ENCODE measurements at regions not wholly inside any gene's neighbourhood (a gene's known extent, or its start where the extent isn't known, plus 50 kb on each side); places are given as distances from the start of the nearest gene placed in this dataset.

GRCh38 chr6:22007469-22007868, 289.4 kb downstream of the PRL start:
- Mint-ChIP-seq H3K9me3 (ENCODE audit: low read depth, unreplicated experiment) (no peaks in the 10 kb centered on the region), H3K4me1 (ENCODE audit: low read depth, unreplicated experiment) (no peaks in the 10 kb centered on the region), H3K27me3 (ENCODE audit: unreplicated experiment) (no peaks in the 10 kb centered on the region), H3K27ac (ENCODE audit: unreplicated experiment) (no peak overlapping the region), H3K4me3 (ENCODE audit: low read depth, unreplicated experiment) (no peak overlapping the region), H3K36me3 (ENCODE audit: insufficient read depth, unreplicated experiment) (no peaks in the 10 kb centered on the region)
- intact Hi-C loops (cut with micrococcal nuclease; ENCODE audit: unreplicated experiment): no loop called here
- BruUV-seq (replicated peaks): no TSS peak
- CTCF ChIA-PET: interaction anchor here (0.5 kb wide), 1 partner anchor 150 kb away, joined by 3 read pairs; no protein-coding TSS in a partner anchor
- no peak for TF ChIP-seq CTCF (IDR thresholded peaks at IDR 0.05; ENCODE audit: unreplicated experiment)
- DNase-seq: no peak

- Mint-ChIP-seq H3K27ac (ENCODE audit: unreplicated experiment) (no peak overlapping the region), H3K4me1 (ENCODE audit: low read depth, unreplicated experiment) (no peaks in the 10 kb centered on the region), H3K27me3 (ENCODE audit: unreplicated experiment) (no peaks in the 10 kb centered on the region), H3K4me3 (ENCODE audit: low read depth, unreplicated experiment) (no peak overlapping the region), H3K36me3 (ENCODE audit: insufficient read depth, unreplicated experiment) (no peaks in the 10 kb centered on the region), H3K9me3 (ENCODE audit: low read depth, unreplicated experiment) (no peaks in the 10 kb centered on the region)
- intact Hi-C loops (cut with micrococcal nuclease; ENCODE audit: unreplicated experiment): no loop called here
- CTCF ChIA-PET: interaction anchor here (0.6 to 0.7 kb wide), 3 partner anchors 11 to 98 kb away, joined by 3 read pairs; no protein-coding TSS in a partner anchor
- DNase-seq: no peak
- no peak for TF ChIP-seq CTCF (IDR thresholded peaks at IDR 0.05; ENCODE audit: unreplicated experiment)
- no TSS peak for BruUV-seq (replicated peaks)
These were observed 288.5 kb downstream of the PRL start for GRCh38 chr6:22008248-22008836.

GRCh38 chr6:22010102-22010501, 286.7 kb downstream of the PRL start:
- Mint-ChIP-seq H3K4me3 (ENCODE audit: low read depth, unreplicated experiment) (no peak overlapping the region), H3K36me3 (ENCODE audit: insufficient read depth, unreplicated experiment) (no peaks in the 10 kb centered on the region), H3K27ac (ENCODE audit: unreplicated experiment) (no peak overlapping the region), H3K9me3 (ENCODE audit: low read depth, unreplicated experiment) (no peaks in the 10 kb centered on the region), H3K4me1 (ENCODE audit: low read depth, unreplicated experiment) (no peaks in the 10 kb centered on the region), H3K27me3 (ENCODE audit: unreplicated experiment) (no peaks in the 10 kb centered on the region)
- BruUV-seq (replicated peaks): no TSS peak
- intact Hi-C loops (cut with micrococcal nuclease; ENCODE audit: unreplicated experiment): no loop called here
- TF ChIP-seq CTCF (IDR thresholded peaks at IDR 0.05; ENCODE audit: unreplicated experiment): no peak
- CTCF ChIA-PET: interaction anchor here (0.6 to 1.2 kb wide), 2 partner anchors 59 to 202 kb away, joined by 3 to 5 read pairs; no protein-coding TSS in a partner anchor
- DNase-seq: no peak

- no peak overlapping the region for H3K4me3 Mint-ChIP-seq (ENCODE audit: low read depth, unreplicated experiment)
- H3K27me3 Mint-ChIP-seq (ENCODE audit: unreplicated experiment): no peaks in the 10 kb centered on the region
- CTCF ChIA-PET: no interaction called here
- H3K9me3 Mint-ChIP-seq (ENCODE audit: low read depth, unreplicated experiment): no peaks in the 10 kb centered on the region
- BruUV-seq (replicated peaks): no TSS peak
- H3K36me3 Mint-ChIP-seq (ENCODE audit: insufficient read depth, unreplicated experiment): no peaks in the 10 kb centered on the region
- intact Hi-C loops (cut with micrococcal nuclease; ENCODE audit: unreplicated experiment): no loop called here
- DNase-seq: no peak
- no peaks in the 10 kb centered on the region for H3K4me1 Mint-ChIP-seq (ENCODE audit: low read depth, unreplicated experiment)
- no peak overlapping the region for H3K27ac Mint-ChIP-seq (ENCODE audit: unreplicated experiment)
- TF ChIP-seq CTCF (IDR thresholded peaks at IDR 0.05; ENCODE audit: unreplicated experiment): no peak
These were observed 281.6 kb downstream of the PRL start for GRCh38 chr6:22015216-22015615.

All from Calu3 (cell line).